Coronary artery (tissue), 2 donors: ENCODE measurements at regions not wholly inside any gene's neighbourhood (a gene's known extent, or its start where the extent isn't known, plus 50 kb on each side); places are given as distances from the start of the nearest gene placed in this dataset.
"Not testable (repeated sequence)": the region's sequence is repeated elsewhere in the genome, so short reads cannot be mapped to it uniquely, and the experiment has no call there.

Experiments
- DNase-seq: peaks from one replicate; pipeline ENCODE4 v3.0.0-alpha.2; 2017; ENCODE audit warnings: low spot score
- H3K27ac ChIP-seq, 2 donors: fragments of 200-600 bp; sonication (generic); one replicate each; pipeline ENCODE4 v1.5.1; 2016 to 2019
- H3K4me3 ChIP-seq: fragments of 200-600 bp; sonication (generic); 2 replicates; pipeline ENCODE4 v1.5.1; 2016; ENCODE audit warnings: mild to moderate bottlenecking, moderate library complexity
- TF ChIP-seq, protein P1 (sequence below): fragments of 200-600 bp; sonication (generic); IDR thresholded peaks from one replicate; pipeline ENCODE4 v1.5.1; 2019; ENCODE audit warnings: antibody characterized with exemption

- TF ChIP-seq, protein P1, sequence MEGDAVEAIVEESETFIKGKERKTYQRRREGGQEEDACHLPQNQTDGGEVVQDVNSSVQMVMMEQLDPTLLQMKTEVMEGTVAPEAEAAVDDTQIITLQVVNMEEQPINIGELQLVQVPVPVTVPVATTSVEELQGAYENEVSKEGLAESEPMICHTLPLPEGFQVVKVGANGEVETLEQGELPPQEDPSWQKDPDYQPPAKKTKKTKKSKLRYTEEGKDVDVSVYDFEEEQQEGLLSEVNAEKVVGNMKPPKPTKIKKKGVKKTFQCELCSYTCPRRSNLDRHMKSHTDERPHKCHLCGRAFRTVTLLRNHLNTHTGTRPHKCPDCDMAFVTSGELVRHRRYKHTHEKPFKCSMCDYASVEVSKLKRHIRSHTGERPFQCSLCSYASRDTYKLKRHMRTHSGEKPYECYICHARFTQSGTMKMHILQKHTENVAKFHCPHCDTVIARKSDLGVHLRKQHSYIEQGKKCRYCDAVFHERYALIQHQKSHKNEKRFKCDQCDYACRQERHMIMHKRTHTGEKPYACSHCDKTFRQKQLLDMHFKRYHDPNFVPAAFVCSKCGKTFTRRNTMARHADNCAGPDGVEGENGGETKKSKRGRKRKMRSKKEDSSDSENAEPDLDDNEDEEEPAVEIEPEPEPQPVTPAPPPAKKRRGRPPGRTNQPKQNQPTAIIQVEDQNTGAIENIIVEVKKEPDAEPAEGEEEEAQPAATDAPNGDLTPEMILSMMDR, result no peak
- no peak overlapping the region for H3K27ac ChIP-seq
- H3K4me3 ChIP-seq, result no peak overlapping the region
- DNase-seq, result no peak
Observed at GRCh38 chr5:88656221-88656950, 226.6 kb downstream of the MEF2C start.

DNA sequence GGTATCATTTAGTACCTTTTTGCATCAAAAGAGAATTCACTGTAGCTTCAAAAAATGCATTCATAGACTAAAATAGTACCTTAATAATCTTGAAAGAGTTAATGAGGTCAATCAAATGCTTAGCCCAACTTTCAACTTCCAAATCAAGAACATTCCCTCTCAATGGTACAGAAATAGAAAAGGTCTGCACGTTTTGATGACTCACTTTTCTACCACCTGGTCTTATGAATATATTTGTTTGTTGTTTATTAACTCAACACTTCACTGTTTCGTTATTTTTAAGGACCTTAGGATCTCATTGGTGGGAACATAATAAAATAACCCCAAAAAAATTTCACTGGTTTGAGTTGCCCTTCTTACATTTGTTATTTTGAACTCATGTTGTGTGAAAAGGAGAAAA is 229.5 kb downstream of the MEF2C start:
- no peak overlapping the region for H3K4me3 ChIP-seq
- TF ChIP-seq, protein P1, result no peak
- no peak overlapping the region for H3K27ac ChIP-seq
- DNase-seq, result no peak

GRCh38 chr5:88647901-88648300 is 235.1 kb downstream of the MEF2C start:
- Histone ChIP-seq H3K27ac (no peak overlapping the region), H3K4me3 (no peak overlapping the region)
- TF ChIP-seq, protein P1, result no peak
- no peak for DNase-seq

DNA sequence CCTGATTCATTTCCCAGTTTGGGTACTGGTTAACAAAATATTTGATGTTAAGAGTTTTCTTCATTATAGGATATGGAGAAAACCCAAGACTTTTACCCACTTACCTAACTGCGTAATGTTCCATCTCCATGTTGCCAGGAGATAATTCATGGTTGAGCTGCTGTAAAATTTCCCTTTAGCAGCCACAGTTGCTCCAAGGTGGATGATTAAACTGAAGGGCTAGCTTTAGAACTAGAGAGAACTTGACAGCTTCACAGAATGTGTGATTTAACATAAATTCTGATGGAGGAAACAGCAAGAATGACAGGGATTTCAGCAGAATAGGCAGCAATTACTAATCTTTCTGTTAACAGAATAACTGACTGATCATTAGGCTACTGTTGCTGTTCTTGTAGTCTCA is 236.1 kb downstream of the MEF2C start:
- TF ChIP-seq, protein P1, result no peak
- H3K4me3 ChIP-seq, result no peak overlapping the region
- no peak for DNase-seq
- no peak overlapping the region for H3K27ac ChIP-seq

GRCh38 chr5:88644676-88645075 is 238.3 kb downstream of the MEF2C start:
- no peak for DNase-seq
- TF ChIP-seq, protein P1, result no peak
- H3K4me3 ChIP-seq, result no peak overlapping the region
- H3K27ac ChIP-seq, result no peak overlapping the region

DNA sequence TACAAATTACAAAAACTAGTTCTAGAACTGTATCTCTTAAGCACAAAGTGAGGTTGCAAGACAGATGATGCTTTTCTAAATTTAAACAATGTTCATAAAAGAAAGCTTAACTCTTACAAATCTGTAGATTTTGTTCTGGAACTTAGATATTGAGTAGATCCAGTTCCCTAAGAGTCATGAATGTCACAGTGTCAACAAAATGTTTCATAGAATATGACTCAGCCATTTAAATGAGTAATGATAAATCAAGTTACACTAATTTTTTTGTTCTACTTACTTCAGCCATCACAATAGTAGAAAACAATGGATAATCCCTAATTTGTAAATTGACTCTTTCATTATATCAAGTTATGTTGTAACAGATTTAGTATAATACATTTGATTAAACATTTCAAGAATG is 239.7 kb downstream of the MEF2C start:
- DNase-seq, result no peak
- Histone ChIP-seq H3K4me3 (no peak overlapping the region), H3K27ac (no peak overlapping the region)
- TF ChIP-seq, protein P1, result no peak

DNA sequence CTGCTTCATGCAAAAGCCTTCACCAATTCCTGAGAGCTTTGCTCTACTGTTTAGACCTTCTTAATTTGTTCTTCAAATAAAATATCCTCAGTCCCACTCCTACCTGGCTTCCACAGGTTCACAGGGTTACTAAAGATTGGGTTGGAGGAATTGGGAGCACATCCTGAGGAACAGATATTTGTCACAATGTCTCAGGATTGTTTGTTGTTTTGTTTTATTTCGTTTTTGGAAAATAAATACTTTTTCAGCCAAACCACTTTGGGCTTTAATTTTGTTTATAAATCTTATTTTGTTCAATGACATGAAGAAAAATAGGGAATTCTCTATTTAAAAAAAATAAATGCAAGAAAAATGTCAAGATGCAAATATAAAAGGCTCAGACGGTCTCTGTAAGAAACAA is 249.0 kb downstream of the MEF2C start:
- no peak overlapping the region for H3K27ac ChIP-seq
- H3K4me3 ChIP-seq, result no peak overlapping the region
- no peak for DNase-seq
- TF ChIP-seq, protein P1, result no peak

DNA sequence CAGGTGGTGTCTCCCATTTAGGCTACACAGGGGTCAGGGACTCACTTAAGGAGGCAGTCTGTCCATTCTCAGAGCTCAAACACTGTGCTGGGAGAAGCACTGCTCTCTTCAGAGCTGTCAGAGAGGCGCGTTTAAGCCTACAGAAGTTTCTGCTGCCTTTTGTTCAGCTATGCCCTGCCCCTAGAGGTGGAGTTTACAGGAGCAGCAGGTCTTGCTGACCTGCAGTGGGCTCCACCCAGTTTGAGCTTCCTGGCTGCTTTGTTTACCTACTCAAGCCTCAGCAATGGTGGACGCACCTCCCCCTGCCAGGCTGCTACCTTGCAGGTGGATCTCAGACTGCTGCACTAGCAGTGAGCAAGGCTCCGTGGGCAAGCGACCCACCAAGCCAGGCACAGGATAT is 260.1 kb downstream of the MEF2C start:
- DNase-seq, H3K4me3 ChIP-seq, H3K27ac ChIP-seq: not testable (repeated sequence)

GRCh38 chr5:88615767-88616166 is 267.2 kb downstream of the MEF2C start:
- H3K27ac ChIP-seq, DNase-seq, H3K4me3 ChIP-seq: not testable (repeated sequence)
